22Rv1 (cell line): ENCODE measurements at regions not wholly inside any gene's neighbourhood (a gene's known extent, or its start where the extent isn't known, plus 50 kb on each side); places are given as distances from the start of the nearest gene placed in this dataset.

ENCODE experiments used
- ZFX ChIP-seq: fragments of 450-650 bp; IDR thresholded peaks from 2 replicates; pipeline ENCODE4 v1.6.1; 2017; ENCODE audit warnings: antibody characterized with exemption, borderline replicate concordance
- TF ChIP-seq, protein P1 (sequence below): fragments of 450-650 bp; IDR thresholded peaks from 2 replicates; pipeline ENCODE4 v1.5.1; 2017; ENCODE audit warnings: mild to moderate bottlenecking

DNA sequence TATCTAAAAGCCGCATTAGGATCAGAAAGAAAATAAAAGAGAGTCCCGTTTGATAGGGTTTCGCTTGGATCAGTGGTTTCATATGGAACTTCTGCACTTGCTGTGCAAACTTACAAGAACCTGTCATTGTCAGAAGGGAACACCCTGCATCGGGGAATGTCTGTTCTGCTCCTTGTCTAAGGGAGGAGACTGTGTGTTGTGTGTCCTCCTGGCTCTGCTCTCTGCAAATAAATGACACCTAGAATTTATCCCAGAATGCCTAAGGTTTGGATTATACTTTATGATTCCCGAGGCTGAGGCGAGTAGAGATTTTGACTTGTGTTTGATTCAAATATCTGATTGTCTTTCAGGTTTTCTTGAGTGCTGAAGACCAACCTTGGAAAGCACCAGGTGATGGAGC, 785.1 kb downstream of the GALR1 start:
- TF ChIP-seq, protein P1, sequence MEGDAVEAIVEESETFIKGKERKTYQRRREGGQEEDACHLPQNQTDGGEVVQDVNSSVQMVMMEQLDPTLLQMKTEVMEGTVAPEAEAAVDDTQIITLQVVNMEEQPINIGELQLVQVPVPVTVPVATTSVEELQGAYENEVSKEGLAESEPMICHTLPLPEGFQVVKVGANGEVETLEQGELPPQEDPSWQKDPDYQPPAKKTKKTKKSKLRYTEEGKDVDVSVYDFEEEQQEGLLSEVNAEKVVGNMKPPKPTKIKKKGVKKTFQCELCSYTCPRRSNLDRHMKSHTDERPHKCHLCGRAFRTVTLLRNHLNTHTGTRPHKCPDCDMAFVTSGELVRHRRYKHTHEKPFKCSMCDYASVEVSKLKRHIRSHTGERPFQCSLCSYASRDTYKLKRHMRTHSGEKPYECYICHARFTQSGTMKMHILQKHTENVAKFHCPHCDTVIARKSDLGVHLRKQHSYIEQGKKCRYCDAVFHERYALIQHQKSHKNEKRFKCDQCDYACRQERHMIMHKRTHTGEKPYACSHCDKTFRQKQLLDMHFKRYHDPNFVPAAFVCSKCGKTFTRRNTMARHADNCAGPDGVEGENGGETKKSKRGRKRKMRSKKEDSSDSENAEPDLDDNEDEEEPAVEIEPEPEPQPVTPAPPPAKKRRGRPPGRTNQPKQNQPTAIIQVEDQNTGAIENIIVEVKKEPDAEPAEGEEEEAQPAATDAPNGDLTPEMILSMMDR, result no peak
- TF ChIP-seq ZFX, result no peak
